NCI-H2029 (cell line): ENCODE measurements at regions not wholly inside any gene's neighbourhood (a gene's known extent, or its start where the extent isn't known, plus 50 kb on each side); places are given as distances from the start of the nearest gene placed in this dataset.

ENCODE experiments used
- DNase-seq: peaks from one replicate; lab custom pipeline; 2025; lab: John Stamatoyannopoulos, UW

DNA sequence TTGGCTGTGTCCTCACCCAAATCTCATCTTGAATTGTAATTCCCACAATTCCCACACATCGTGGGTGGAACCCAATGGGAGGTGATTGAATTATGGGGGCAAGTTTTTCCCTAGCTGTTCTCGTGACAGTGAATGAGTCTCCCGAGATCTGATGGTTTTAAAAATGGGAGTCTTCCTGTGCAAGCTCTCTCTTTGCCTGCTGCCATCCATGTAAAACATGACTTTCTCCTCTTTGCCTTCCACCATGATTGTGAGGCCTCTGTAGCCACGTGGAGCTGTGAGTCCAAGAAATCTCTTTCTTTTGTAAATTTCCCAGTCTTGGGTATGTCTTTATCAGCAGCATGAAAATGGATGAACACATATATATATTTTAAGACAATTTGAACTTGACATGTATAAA is 285.4 kb downstream of the BAMBI start:
- DNase-seq, result no peak

DNA sequence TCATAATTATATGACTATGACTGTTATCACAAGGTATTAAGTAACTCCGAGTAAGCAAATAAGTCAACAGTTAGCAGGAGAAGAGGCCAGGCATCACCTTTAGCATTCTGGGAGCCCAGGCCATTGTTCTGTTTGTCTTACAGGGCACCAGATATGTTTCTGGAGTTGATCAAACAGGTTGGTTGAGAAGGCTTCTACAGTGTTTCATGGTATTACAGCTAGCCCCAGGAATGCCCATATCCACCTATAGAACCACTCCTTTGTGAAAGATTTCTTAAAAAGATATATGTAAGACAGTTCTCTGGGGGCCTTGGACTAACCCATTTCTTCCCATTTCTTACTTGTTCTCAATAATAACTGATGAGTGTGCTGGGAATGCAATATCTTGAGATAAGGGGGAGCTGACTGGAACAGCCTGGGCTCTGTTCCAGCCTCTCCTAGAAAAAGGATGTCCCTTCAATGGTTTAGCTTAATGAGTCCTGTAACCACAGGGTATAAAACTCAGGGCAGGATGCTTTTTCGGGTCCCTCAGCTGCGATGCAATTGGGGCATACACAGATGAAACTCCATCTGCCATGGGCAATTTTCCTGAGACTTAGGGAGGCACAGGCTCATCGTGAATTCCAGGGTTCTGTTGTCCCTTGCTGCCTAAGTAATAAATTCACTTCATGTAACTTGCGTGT is 286.4 kb downstream of the BAMBI start:
- DNase-seq, result no peak

DNA sequence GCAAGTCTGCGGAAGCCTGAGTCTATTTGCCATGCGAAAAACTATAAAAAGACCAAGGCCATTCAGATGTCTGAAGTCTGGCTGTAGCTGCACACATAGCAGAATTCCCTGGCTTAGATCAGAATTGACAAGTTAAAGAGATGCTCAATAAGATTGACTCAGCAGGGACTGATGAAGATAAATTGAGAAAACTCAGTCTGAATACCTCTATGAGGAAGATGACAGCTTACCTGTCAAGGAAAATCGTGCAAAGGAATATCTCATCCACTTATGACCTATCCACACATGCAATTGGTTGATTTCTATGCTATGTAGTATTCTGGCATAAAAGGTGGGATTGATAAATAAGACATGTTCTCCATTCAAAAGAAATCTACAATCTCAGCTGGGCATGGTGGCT is 288.6 kb downstream of the BAMBI start:
- no peak for DNase-seq

DNA sequence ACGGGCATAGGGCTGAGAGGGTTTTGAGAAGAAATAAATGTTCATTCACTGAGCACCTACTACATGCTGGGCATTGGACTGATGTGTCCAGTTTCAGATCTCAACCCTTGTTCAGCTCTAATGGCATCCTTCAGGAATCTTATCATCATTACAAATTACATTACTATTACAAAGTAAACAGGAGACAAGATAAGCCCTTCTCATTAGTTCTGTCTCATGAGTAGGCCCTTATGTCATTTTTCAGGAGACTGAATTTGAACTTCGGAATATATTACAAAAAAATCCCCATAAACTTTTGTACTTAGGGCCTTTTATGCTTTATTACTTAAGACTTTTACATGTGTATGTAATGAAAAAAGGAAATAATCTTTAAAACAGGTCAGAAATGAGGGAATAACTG is 289.7 kb downstream of the BAMBI start:
- DNase-seq, result no peak

DNA sequence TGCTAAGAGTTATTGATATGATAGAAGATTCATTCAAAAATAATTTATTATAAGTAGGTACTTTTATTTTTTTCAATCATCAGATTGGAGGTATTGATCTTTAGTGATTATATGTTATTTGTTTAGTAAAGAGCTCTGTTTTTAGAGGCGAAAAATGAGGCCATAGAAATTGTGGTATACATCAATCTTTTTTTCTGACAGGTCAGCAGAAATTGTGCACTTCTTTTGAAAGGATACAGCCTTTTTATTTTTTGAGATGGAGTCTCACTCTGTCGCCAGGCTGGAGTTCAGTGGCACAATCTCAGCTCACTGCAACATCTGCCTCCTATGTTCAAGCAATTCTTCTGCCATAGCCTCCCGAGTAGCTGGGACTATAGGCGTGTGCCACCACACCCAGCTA is 292.1 kb downstream of the BAMBI start:
- DNase-seq, result no peak

DNA sequence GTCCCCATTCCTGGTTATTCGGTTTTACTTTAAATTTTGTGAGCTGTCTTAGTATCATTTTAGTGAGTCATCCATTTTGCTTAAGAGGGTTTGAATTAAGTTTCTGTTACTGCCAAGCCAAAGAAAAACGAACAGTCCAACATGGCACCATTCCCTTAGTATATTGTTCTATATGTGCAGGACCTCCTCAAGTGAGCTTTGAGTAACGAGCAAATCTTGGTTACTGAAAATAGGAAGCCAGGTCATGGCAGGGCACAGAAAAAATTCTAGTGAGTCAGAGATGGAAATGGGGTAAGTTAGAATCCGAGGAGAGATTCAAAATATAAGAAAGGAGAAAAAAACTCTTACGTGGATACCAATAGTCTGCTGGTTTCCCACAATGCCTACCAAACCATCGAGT is 292.9 kb downstream of the BAMBI start:
- DNase-seq, result no peak

DNA sequence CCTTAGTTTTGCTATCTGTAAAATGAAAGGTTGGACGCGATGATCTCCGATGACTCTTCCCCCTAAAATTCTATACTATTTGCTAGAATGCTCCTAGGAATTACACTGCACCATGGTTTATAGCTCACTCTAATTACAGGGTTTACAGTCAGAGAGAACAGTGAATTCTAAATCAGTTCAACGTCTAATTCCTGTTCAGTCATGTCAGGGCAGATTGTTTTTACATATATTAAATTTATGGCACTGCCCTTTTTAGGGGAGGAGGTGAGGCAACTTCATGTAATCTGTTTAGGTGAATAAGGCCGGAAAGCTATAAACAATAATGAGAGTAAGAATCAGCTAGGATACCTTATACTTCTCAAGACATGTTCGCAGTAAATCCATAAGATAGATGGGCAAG is 293.9 kb downstream of the BAMBI start:
- DNase-seq, result no peak

DNA sequence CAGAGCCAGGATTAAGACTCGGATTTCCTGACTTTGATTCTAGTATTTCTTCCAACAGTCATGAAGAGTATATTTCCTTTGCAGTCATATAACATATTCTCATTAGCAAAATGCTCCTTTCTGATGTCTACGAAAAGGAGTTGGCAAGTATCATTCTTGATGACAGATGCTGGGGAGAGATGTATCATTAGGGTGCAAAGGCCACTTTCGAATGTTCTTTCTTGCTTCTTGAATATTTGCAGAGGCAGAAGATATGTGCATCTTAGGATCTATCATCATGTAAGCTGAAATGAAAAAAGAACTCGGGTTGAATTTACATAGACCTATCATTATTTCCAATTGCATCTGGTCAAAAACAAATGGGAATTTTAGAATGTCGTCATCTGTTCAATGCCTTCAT is 294.4 kb downstream of the BAMBI start:
- no peak for DNase-seq

DNA sequence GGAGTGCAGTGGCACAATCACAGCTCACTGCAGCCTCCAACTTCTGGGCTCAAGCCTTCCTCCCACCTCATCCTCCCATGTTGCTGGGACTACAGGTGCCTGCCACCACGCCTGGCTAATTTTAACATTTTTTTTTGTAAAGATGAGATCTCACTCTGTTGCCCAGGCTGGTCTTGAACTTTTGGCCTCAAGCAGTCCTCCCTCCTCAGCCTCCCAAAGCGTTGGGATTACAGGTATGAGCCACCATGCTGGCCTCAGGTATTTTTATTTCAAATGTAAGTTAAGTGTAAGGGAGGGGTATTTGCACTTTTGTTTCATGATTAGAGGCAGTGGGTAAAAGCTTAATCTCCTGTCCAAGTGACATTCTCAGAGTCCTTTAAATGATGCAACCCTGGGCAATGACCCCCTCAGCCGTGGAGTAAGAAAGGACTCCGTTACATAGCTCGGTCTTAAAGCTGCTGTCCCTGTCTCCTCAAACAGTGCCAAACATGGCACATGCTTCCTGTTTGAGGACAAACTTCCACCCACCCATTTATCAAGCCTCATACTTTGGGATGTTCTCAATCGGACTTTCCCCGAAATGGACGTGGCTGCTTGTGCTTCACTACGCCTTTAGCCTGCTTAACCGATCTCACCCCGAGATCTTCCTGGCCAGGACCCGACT is 296.1 kb downstream of the BAMBI start:
- no peak for DNase-seq

DNA sequence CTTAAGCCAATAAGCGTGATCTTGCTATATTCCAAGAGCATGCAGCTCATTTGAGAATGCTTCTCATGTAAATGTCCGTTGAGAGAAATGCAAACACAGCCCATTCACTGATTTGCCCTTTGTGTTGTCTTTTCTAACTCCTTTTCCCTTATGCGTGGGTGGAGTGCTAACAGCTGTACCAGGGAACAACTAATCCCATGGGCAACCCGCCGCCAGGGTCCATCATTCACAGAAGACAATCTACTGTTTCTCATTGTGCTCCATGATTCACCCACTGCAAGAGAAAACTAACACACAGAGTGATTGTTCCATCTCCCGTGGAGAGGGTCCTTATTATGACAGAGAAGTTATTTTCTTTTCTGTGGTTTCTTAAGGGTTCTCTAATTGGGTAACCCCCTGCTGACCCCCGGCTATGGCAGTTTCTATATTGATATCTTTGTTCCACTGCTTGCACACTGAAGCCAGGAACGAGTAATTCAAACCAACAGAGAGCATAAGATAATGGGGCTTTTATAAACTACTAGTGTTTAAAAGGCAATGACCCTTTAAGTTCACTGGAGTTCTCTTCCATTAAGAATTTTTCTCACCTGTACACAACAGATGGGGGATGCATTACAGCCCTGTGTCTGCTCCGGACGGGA is 298.7 kb downstream of the BAMBI start:
- DNase-seq, result peak; percentile 63

DNA sequence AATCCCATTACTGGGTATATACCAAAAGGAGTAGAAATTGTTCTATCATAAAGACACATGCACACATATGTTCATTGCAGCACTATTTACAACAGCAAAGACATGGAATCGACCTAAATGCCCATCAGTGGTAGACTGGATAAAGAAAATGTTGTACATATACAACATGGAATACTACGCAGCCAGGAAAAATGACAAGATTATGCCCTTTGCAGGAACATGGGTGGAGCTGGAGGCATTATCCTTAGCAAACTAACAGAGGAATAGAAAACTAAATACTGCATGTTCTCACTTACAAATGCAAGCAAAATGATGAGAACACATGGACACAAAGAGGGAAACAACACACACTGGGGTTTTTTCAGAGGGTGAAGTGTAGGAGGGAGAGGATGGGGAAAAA is 300.2 kb downstream of the BAMBI start:
- no peak for DNase-seq

DNA sequence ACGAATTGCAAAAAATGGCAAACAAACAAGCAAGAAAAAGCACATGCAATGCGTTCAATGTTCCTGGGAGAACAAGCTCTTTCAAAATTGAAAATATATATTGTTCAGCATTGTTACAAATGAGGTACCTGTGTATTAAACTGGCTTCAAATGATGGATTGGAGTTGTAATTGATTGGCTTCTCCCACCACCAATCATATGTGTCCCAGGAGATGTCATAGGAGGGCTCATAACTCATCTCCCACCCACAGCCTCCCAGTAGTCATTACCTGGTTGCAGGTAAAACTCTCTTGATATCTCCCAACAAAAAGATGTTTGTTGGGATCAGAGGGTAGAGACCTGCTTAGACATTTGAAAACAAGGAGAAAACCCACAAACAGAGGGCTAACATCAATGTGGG is 302.9 kb downstream of the BAMBI start:
- DNase-seq, result no peak

DNA sequence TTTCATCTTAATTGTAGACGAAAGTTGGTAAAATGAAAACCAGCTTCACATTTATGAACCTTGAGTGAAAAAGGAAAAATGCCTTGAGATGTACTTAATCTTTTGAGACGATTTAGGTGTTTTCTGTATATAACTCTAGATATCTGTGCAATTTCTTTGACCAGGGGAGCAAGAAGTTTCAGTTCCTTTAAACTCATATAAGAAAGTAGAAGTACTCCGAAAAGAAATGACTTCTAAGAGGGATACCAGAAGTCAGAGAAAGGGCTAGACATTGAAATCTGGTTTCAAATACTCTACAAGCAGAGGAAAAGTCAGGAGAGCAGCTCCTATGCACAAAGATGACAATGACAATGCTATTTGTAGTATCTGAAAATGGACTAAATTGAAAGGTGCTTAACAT is 303.7 kb downstream of the BAMBI start:
- DNase-seq, result no peak

DNA sequence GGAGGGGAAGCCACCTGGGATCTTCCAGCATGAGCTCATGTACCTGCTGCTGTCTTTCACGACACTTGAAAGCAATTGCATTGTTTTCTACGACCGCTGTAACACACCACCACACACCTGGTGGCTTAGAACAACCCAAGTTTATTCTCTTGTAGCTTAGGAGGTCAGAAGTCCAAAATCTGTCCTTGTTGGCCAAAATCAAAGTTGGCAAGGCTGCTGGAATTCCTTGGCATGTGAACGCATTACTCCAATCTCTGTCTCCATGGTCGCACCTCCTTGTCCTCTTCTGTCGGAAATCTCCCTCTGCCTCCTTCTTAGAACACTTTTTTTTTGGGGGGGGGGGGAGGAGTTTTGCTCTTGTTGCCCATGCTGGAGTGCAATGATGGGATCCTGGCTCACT is 305.7 kb downstream of the BAMBI start:
- no peak for DNase-seq

DNA sequence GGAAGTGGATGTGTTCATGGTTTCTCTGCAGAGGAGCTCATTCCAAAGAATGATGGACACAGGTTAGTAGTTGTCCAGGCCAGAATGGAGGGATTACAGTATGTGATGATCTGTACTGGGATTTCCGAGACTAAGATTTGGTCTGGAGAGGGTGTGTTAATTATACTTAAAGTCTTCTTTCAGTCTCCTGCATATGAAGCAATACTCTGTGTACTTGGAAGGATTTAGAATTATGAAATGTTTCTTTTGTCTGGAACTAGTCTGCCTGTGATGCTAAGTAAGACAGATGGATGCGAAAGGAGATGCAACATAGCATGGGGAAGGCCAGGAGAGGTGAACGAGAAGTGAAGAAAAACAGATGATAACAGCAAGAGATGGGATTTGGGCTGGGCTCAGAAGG is 305.1 kb upstream of the LYZL1 start:
- DNase-seq, result no peak

DNA sequence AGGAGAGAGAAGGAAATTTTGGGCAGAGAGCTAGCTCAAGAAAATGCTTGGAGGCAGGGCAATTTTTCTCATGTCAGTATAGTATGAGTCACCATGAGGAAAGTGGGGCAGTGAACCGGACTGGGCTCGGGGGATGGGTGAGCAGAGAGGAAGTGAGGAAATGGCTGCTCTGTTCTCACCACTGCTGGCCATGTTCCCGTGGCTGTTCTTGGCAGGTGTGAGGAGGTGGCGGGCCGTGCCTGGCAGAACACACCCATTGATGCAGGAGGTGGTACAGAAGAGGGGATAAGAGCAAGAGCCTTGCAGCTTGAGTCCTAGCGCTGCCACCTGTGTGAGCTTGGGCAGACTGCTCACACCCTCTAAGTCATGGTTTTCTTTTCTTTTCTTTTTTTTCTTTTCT is 304.4 kb upstream of the LYZL1 start:
- DNase-seq, result peak; percentile 78

DNA sequence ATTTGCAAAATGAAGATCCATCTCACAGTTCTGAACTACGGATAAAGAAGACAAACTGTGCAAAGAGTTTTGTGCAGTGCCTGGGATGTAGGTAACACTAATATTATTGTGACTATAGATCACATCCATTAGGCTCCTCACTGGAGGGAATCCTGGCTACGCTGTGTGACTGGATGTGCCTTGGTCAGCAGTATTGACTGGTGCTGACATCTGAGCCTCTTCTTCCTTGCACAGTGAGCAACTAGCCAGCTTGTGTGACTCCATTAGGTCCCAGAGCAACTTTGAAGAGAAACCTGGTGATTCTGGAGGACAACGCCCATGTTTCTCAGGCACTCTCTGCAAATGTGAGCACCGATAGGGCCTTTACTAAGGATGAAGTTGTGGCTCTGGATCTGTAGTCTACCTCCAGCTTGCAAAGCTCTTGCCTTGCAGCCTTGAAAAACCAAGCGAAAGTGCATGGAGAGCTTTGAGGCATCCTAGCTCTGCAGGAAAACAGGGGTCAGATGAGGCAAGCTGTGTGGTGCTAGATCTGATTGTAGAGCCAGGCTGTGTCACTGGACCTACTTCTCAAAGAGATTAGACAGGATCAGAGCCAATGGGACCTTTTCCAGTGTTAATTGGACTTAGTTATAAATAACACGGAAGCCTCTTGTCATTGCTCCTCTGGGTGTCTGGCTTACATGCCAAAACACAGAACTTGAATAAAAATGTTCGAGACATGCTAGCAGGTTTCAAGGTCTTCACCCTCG is 303.6 kb upstream of the LYZL1 start:
- DNase-seq, result no peak

DNA sequence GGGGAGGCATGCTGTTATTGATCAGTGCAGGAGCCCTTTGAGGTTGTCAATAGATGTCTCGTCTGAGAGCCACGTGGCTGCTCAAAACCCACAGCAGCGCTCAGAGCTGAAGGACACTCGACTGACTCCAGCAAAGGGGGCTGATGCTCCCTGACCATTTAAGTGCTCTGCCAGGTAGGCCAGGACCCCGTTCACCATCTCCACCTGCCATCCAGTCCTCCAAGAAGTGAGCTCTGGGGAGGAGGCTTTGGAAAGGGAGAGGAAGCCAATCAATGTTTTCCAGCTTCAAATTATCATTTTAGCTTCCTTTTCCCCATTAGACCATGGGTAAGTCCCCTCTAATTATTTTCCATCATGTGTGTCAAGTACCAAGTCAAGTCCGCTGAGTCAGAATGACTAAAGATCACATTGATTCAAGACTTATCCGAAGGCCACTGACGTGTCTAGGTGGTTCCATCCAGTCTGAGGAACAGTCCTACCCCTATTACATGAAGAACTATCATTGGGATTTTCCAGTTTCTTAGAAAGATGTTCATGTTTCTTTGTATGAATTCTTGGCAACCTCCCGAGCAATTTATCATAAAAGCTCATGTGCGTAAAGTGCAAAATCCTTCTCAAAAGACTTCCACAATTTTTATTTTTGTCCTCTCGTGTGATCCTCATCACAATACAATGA is 302.6 kb upstream of the LYZL1 start:
- DNase-seq, result no peak

DNA sequence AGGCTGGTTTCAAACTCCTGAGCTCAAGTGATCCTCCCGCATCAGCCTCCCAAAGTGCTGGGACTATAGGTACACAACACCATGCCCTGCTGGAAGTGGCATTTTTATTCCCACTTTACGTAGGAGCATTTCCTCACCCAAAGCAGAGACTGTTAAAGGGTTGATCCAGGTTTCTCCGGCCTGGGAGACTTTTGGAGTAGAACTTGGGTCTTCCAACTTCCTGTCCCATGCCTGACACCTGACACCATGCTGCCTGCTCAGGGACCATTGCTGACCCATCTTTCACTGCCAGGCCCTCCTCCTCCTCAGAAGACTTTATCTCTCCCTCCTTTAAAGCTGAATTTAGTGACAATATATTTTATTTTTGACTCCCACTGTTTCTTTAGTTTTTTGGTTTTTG is 302.0 kb upstream of the LYZL1 start:
- no peak for DNase-seq

DNA sequence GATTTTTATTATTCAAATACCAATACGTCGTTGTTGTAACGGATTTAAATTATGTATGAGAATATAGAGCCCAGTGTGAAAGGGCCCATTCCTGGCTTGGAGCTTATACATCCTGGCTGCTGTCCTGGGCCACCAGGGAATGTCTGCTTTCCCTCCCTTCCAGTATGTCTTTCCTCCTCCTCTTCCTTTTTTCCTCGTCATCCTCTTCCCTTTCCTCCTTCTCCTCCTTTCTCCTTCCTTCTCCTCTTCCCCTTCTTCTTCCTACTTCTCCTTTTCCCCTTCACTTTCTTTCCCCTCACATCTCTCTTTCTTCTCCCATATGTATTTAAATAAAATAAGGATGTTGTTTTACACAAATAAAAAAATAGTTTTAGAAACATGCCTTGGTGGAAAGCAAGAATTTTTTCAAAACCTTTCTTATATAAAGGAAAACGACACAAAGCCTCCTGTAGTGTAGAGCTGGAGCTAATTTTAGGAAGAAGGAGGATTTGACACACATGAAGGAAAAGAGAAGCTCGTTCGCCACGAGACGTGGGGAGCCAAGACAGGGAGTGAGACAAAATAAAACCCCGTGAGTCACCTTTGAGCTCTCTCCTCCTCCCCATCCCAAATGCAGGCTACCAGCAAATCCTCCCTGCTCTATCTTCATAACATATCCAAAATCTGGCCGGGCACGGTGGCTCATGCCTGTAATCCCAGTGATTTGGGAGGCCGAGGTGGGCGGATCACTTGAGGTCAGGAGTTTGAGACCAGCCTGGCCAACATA is 301.1 kb upstream of the LYZL1 start:
- DNase-seq, result no peak

DNA sequence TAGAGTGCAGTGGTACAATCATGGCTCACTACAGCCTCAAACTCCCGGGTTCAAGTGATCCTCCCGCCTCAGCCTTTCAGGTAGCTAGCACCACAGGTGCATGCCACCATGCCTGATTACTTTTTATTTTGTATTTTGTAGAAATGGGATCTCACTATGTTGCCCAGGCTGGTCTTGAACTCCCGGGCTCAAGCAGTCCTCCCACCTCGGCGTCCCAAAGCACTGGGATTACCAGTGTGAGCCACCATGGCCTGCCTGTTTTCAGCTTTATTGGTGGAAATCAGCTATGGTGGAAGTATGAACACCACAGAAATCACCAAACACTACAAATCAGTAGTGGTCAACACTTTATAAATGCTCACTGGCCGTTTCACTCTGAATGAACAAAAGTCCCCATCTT is 299.9 kb upstream of the LYZL1 start:
- DNase-seq, result no peak
